T-helper 9 cell (primary cell): ENCODE measurements at regions not wholly inside any gene's neighbourhood (a gene's known extent, or its start where the extent isn't known, plus 50 kb on each side); places are given as distances from the start of the nearest gene placed in this dataset.

Source experiments
- DNase-seq: peaks from one replicate; pipeline ENCODE4 v3.0.0-alpha.2; 2020

GRCh38 chr6:168896321-168896720, 357.3 kb downstream of the THBS2 start:
- no peak for DNase-seq

- peak; percentile 63 for DNase-seq
These were observed 358.4 kb downstream of the THBS2 start for GRCh38 chr6:168895102-168895812.

DNA sequence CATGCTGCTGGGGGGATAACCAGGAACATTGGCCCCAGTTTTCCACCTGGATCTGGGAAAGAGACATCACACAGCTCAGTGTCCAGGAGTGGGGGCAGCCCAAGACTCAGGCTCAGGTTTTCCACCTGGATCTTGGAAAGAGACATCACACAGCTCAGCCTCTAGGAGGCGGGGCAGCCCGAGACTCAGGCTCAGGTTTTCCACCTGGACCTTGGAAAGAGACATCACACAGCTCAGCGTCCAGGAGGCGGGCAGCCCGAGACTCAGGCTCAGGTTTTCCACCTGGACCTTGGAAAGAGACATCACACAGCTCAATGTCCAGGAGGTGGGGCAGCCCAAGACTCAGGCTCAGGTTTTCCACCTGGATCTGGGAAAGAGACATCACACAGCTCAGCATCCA, 361.6 kb downstream of the THBS2 start:
- DNase-seq = no peak

- no peak for DNase-seq
These were observed 362.7 kb downstream of the THBS2 start for GRCh38 chr6:168890981-168891365.

GRCh38 chr6:168890306-168890980, 363.2 kb downstream of the THBS2 start:
- DNase-seq = no peak

DNA sequence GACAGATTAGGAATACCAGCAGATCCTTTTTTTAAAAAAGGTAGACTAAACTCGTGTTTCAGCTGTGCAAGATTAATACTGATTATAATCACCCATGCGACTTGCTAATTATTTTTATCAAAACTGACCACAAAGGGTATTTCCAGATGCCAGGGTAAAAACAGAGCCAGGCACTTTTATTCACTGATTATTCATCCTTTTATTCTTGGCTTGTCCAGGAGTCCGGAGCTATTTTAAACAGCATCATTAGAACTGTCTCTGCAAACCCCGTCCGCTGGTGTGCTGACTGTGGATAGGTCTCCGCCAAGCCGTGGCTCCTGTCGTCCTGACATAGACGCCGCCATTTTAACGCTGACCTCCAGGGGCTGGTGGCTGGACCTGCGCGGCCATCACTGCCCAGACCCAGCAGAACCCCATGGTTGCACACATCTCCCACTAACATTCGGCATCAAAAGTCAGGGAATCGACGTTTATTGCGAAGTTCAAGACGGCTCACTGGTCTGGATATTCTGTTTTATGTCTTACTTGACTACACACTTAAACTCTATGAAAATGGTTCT, 364.8 kb downstream of the THBS2 start:
- DNase-seq = no peak

DNA sequence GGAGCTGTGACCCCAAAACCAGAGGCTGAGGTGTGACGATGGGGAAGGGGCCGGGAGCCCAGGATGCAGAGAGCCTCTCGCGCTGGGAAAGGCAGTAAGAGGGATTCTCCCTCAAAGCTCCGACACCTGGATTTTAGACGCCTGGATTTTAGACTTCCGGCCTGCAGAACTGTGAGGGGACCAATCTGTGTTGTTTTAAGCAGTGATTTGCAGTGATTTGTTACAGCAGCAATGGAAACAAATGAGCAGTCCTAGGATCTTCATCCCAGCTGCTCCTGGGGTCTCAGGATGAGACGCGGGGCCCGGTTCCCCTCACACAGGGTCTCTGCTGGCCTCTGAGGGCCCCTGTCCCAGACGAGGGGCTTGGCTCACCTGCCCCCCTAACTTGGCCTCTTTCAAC, 365.5 kb downstream of the THBS2 start:
- DNase-seq = no peak

DNA sequence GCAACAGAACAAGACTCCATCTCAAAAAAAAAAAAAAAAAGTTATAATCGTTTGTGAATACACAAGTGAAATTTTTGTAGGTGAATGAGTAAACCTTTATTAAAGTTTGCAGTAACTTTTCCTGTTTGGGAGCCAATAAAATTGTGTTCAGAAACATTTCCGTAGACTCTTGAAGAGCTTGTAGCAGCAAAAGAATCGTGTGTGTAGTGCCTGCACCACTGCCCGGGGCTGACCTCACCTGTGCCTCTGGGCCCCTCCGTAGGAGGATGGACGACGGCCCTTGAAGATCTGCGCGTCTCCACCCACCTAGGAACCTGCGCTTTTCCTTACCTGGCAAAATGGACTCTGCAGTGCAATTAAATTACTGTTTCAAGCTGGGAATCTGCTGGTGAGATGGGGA, 366.0 kb downstream of the THBS2 start:
- no peak for DNase-seq

DNA sequence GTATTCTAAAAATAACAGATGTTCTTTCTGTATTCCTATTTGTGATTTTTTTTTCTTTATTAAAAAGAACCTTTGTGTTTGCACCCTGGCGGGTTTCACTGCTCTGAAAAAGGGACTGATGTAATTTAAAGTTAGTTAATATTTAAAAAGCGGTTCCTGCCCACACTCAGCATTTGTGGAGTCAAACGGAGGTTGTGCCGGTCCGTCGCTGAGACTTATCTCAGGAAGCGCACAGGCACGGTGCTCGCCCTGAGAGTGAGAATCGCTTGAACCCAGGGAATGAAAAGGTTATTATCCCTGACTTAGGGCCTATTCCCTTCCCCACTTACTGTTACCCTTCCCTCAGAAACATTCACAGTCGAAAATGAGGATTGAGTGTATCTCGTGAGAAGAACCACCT, 366.7 kb downstream of the THBS2 start:
- DNase-seq = no peak

GRCh38 chr6:168885751-168886742, 367.6 kb downstream of the THBS2 start:
- no peak for DNase-seq

DNA sequence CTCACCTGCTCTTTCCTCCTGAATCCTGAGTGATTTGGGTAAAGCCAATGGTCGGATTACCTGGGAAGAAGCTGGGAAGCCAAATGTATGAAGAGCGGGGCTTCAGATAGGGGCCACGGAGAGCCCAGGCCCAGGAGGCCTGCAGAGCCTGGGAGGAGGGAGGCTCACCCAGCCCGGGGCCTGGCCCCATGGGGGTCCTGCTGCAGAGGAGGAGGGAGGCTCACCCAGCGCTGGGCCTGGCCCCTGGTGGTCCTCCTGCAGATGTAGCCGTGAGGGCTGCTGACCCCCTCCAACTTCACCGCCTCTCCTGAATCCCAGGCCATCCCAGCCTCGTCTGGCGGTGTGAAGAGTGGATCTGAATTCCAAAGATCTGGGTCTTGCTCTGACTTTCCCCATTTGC, 368.4 kb downstream of the THBS2 start:
- no peak for DNase-seq

- peak; percentile 66 for DNase-seq
These were observed 369.0 kb downstream of the THBS2 start for GRCh38 chr6:168884646-168885086.

DNA sequence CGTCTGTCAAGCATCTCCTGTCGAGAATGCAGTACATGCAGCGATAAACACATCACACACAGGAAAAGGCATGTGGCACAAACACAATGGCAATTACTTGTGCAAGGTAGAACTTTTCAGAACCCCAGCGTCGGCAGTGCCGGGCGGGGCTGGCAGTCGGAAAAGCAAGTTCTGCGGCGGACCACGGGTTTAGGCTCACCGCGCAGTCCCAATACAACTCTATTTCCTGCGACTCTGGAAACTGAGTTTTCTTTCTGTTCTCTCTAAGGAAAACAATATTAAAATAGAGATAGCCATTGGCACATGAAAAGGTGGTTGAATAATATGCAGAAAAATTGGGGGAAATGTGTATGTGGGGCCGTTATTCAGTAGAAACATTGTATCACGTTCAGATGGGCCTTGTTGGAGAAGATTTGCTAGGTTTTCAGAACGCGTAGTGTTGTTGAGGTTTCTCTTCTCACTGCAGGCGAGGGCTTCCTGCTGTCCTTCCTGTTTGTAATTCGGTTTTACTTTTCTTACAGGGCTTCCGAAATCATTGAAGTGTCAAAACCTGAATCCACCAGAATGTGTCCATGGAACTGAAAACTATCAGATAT, 369.5 kb downstream of the THBS2 start:
- no peak for DNase-seq

DNA sequence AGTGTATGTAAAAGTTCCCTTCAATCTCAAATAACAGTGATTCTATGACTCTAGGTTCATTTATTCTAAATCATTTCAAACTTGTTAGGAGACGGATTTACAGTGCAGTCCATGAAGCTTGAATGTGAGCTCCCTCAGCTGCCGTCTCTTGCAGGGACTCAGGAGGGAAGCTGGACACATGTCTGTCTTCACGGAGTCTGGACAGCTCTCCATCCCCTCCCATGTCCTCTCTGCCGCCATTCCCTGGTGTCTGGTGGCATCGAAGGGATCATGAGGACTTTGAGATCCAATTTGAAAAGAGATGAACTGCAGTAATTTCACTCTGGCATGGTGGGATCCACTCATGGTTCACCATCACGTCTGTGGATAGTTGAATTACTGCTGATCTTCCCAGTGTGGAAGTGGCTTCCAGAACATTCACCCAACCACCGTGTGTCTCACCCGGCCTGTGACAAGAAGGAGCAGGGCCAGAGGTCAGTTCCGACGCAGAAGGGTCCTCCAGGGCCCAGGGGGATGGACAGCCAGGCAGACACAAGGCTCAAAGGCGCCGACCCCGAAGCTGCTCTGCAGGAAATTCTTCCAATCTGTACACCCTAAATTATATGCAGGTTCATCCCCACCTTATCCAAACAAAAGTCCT, 370.1 kb downstream of the THBS2 start:
- no peak for DNase-seq

GRCh38 chr6:168880271-168880670, 373.4 kb downstream of the THBS2 start:
- DNase-seq = no peak

- DNase-seq = no peak
These were observed 375.8 kb downstream of the THBS2 start for GRCh38 chr6:168877821-168878282.

GRCh38 chr6:168876956-168877355, 376.7 kb downstream of the THBS2 start:
- DNase-seq = no peak

DNA sequence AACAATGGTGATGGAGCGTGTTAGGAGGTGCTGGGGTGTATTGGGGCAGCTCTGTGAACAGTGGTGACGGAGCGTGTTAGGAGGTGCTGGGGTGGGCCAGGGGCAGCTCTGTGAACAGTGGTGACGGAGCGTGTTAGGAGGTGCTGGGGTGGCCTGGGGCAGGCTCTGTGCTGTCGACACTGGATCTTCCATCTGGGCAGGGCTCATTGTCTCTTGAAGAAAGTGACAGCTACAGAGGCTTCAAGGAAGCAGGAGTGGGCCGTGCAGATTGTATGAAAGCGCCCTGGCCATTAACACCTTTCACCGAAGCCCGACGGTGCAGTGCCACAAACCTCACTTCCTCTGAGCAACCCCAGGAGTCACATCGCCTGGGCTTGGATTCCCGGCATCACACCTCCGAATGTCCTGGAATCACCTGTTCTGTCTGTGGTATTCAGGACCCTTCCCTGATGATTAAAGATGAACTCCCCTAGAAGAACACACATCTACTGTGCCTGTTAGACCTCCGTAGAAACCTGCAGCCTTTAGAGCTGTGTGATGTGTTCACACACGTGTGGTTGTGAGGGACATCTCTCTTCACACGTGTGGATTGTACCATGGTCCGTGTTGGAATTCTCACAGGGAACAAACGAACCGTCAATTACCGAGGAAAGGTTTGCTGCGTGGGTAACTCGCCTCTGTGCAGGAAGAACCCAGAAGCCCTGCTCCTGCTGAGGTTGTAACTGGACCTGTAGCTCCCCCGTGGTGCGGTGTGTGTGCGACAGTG, 377.7 kb downstream of the THBS2 start:
- DNase-seq = no peak

DNA sequence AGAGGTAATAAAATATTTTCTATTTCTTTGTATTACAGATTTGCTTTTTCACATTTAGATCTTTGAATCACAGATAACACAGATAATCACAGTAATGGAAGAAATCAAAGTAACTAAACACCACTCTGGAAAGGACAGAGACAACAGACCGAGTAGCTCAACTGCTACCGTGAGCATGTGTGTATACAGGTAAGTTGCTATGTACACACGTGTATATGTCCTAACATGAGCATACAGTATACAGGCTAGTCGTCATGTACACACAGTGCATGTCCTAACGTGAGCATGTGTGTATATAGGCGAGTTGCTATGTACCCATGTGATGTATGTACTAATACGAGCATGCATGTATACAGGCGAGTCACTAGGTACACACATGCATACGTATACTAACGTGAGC, 379.0 kb downstream of the THBS2 start:
- DNase-seq = no peak

DNA sequence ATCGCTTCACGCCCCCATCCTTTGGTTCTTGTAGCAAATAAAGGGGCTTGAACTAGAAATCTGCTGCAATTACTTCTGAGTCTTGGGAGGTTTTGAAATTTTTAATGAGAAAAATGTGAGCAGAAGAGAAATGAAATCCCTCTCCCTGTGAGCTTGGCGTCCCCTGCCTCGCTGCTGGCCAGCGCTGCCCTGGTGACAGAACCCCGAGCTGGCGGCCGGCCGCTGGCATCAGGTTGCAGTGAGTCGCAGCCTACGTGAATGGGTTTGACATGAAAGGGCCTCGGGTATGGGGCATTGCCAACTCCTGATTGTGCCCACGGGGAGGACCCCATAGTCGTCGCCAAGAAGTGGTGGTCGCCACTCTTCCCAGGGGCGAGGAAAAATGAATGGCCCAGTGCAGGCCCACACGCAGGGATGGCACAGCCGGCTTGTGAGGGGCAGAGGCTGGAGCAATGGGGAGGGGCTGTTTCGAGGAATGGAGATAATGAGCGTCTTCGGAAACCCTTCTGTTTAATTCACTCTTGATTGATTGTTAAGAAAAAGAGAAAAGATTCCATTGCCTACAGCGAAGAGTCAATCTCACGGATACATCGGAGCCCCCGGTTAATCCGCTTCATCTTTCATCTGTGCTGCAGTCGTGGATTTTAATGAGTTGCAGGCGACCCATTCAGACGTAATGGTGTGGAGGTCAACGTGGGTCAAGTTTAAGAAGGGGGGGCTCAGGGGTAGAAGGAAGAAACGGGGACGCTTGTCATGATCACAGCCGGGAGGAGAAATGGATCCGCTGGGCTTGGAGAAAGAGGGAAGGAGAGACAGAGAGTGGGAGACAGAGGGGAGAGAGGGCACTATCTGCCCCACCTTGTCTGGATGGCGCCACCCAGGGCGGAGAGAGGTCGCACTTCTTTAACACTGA, 380.1 kb downstream of the THBS2 start:
- DNase-seq = no peak
